SU-DHL-6 (cell line): ENCODE measurements at regions not wholly inside any gene's neighbourhood (a gene's known extent, or its start where the extent isn't known, plus 50 kb on each side); places are given as distances from the start of the nearest gene placed in this dataset.

Experiments used
- CTCF ChIP-seq: fragments of 200-600 bp; sonication (generic); IDR thresholded peaks from one replicate; pipeline ENCODE4 v1.5.1; 2017; ENCODE audit warnings: antibody characterized with exemption, mild to moderate bottlenecking, low read length, moderate library complexity; ENCODE audit not compliant: insufficient read depth, poor library complexity, severe bottlenecking
- EZH2phosphoT487 ChIP-seq: fragments of 200-600 bp; sonication (generic), shearing (Covaris generic); conservative IDR thresholded peaks from 2 replicates; pipeline ENCODE4 v1.6.1; 2018; ENCODE audit warnings: mild to moderate bottlenecking, antibody characterized with exemption, low read length, moderate library complexity, mixed read lengths

- TF ChIP-seq CTCF (no peak), EZH2phosphoT487 (no peak)
Measured at GRCh38 chr3:127419182-127419581, 131.3 kb upstream of the PRR20G start.
